NT2/D1 (cell line): ENCODE measurements at regions not wholly inside any gene's neighbourhood (a gene's known extent, or its start where the extent isn't known, plus 50 kb on each side); places are given as distances from the start of the nearest gene placed in this dataset.

Experiments
- SUZ12 ChIP-seq: IDR thresholded peaks from 2 replicates; pipeline ENCODE4 v1.6.1; 2011; ENCODE audit not compliant: insufficient read length, insufficient read depth; ENCODE audit errors: extremely low read depth
- YY1 ChIP-seq: IDR thresholded peaks from 2 replicates; pipeline ENCODE4 v1.6.1; 2011; ENCODE audit not compliant: insufficient read length, insufficient read depth
- ZNF274 ChIP-seq: IDR thresholded peaks from 2 replicates; pipeline ENCODE4 v1.6.1; 2011; ENCODE audit warnings: mild to moderate bottlenecking, low read depth, low read length

- TF ChIP-seq YY1 (no peak), ZNF274 (no peak), SUZ12 (no peak)
Measured at GRCh38 chr5:28415791-28416443, 1377.5 kb upstream of the CDH9 start.
